Stimulated activated CD8-positive, alpha-beta memory T cell treated with anti-CD3 and anti-CD28 coated beads, Interleukin-7, amount 100 ng/mL, for 24 hours (primary cell): ENCODE measurements at regions not wholly inside any gene's neighbourhood (a gene's known extent, or its start where the extent isn't known, plus 50 kb on each side); places are given as distances from the start of the nearest gene placed in this dataset.
"Not testable (repeated sequence)": the region's sequence is repeated elsewhere in the genome, so short reads cannot be mapped to it uniquely, and the experiment has no call there.

Source experiments
- DNase-seq: peaks from one replicate; pipeline ENCODE4 v3.0.0-alpha.2; 2020; ENCODE audit warnings: low read depth

DNA sequence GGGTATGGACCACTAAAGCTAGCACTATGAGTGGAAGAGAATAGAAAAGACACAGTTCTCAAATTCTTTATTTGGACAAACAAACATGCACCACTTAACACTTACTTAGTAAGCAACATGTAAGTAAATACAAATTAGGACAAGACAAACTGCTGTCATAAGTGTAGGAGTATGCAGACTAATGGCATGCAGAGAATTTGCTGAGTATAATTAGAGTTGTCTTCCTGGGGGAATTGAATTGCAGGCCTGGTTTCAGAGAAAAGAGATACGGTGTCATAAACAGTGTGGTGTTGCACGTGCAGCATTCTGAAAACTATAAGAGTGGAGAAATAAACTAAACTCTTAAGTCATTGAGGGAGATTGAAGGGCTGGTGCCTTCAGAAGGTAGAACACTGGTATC lies 125.2 kb upstream of the EYA4 start:
- no peak for DNase-seq

DNA sequence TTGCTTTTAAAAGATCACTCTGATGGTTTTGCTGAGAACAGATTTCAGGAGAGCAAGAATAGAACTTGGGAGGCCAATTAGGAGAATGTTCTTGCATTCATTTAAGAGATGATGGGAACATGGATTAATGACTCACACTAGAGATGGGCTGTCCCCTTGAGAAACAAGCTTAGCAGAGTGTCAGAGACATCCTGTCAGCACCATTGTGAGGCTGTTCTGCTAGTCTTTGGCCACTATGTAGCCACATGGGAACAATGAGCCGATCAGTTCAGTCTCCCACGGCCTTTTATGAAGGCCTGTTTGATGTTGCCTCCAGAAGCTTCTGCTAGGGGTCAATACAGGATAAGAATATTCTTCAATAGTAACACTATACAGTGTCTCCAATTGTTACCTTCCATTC lies 113.0 kb upstream of the EYA4 start:
- no peak for DNase-seq

DNA sequence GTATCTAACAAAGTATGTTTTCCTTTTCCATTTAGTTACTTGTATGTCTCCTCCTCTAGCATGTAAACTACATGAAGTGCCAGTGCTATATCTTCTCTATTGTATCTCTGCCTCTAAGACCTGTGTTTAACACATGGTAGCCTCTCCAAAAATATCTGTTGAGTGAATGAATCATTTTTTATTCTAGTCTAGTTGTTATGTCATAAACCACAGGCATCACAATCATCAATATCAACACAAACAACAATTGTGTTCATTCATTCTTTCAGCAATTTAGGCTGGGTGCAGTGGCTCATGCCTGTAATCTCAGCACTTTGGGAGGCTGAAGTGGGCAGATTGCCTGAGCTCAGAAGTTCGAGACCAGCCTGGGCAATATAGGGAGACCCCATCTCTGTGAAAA lies 111.6 kb upstream of the EYA4 start:
- DNase-seq, result no peak

DNA sequence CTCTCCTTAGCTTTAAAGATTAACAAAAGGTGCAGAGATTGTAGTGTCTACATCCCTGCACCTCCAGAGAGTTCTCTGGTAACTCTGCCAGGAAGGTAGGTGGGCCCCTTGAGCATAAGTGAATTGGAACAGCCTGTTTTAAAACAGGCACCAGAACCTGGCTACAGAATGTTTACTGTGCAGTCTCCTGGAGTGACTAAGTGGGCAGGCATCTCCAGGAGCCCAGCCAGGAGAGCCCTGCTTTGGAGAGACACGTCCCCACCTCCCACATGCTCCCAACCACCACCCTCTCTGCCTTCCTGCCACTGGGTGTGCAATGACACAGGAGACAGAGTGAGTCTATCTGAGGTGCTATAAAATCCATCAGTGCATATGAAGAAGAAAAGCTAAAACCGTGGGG lies 110.3 kb upstream of the EYA4 start:
- DNase-seq, result no peak

DNA sequence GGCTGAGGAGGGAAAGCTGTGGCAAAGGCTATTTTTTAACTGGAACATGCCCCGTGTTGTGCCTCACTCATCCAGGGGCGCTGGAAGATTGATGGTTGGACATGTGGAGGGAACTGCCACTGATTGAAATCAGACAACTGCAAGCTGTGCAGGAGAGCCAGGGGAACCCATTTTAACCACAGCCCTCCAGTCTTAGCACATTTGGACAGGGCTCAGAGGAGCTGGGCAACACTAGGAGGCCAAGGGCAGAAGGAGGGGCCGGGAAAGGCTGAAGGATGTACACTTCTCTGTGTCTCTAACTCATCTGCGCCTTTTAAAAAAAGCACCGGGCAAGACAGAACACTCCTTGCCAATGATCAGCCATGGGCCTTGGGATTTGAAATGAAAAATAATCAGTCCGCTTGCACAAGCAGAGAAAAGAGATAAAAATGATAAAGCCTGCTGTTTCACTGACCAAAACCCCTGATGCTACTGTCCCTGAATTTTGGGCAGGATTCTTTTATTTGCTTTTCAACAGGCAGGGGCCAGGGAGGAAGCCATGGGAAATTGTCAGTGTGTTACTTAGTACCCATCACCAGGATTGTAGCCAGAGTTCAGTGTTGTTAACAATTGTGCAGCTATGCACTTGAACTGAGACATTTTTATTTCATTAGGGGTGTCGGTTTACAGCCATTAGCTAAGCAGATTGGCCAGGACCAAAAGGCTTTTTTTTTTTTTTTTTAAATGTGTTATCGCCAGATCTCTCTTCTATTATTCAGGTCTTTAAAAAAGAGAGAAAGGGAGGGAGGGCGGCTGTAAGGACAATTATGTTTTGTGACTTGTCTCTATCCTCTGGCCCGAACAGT lies 109.3 kb upstream of the EYA4 start:
- no peak for DNase-seq

DNA sequence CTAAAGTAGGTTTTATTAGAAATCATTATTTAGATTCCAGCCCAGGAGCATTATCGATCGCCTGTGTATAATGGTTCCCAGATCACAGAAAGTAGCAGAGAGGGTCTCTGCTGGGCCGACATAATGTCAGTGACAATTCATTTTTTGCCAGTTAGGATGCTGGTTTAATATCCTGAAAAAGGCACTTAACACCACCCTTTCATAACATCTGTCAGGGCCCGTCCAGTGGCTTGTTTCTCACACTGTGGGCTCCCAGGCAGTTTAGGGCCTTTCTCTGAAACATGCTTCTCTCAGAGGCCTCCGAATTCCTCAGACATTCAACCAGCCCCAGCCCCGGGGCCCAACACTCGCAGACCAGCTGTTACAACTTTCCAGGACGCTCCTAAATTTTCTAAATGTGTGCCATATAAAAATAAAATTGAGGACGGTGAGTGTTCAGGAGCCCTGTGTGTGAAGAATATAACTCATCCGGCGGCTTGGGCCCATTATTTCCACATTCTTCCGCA lies 108.6 kb upstream of the EYA4 start:
- no peak for DNase-seq

DNA sequence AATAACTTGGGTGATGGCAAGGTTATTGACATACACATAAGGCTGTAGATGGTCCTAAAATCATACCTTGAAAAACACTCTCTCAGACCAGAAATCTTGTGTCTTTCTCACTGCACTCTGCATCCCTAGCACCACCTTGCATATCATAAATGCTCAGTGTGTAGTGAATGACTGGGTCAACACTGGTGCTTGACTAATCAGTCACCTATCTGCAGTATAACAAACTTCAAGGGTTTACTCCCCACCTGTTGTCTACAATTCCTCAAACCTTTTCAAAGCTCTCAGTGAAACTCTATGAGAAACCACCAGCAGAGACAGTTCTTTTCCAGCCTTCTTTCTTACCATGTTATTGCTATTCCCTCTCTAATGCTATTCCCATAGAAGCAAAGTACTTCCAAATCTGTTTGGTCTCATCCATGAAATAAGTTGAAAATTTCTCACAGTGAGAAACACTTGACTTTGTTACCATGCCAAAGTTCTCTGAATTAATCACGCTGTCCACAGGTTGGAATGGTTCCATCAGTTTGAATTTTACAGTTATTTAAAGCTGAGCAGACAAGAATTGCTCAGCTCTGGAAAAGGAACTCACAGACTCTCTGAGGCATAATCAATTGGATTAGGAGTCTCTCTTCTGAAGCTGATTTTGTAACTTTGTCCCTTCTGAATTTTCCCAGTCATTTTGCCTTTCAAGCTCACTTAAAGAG lies 104.8 kb upstream of the EYA4 start:
- DNase-seq, result no peak

DNA sequence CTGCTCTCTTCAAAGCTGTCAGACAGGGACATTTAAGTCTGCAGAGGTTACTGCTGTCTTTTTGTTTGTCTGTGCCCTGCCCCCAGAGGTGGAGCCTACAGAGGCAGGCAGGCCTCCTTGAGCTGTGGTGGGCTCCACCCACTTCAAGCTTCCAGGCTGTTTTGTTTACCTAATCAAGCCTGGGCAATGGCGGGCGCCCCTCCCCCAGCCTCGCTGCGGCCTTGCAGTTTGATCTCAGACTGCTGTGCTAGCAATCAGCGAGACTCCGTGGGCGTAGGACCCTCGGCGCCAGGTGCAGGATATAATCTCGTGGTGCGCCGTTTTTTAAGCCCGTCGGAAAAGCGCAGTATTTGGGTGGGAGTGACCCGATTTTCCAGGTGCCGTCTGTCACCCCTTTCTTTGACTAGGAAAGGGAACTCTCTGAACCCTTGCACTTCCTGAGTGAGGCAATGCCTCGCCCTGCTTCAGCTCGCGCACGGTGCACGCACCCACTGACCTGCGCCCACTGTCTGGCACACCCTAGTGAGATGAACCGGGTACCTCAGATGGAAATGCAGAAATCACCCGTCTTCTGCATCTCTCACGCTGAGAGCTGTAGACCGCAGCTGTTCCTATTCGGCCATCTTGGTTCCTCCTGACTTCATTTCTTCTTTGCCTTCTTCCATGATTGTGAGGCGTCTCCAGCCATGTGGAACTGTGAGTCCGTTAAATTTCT lies 93.5 kb upstream of the EYA4 start:
- not testable (repeated sequence) for DNase-seq

DNA sequence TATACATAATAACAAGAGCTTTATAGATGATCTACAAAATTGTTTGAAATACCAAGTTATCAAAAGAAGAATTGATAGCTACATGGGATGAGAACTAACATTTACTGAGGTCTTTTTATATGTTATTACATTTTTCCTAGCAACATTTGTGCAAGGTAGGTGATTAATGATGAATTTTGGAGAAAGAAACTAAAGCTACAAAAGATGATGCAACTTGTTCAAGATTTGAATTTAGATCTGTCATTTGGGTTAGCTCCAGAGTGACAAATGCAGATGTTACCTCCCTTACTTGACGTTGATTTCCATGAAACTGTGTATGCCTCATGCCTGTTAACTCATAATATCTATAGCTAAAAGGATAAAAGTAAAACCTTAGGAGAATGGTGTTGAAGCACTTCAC lies 84.5 kb upstream of the EYA4 start:
- DNase-seq, result no peak

DNA sequence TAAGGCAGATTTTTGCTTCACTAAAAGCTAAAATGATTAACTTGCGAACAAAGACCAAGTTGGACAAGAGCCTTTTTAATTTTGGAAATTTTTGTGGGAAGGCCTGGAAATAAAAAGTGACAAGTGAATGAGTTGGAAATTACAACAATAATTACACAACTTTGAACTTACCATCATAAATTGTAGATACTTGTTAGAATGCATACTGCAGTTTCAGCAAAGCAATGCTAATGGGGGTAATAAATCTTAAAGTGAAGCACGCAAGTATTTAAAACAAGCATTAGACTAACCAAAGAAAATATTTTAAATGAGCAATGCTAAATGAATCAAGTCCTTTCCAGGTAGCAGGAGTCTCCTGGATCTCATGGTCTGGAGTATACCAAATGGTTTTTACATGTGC lies 83.2 kb upstream of the EYA4 start:
- DNase-seq, result no peak

DNA sequence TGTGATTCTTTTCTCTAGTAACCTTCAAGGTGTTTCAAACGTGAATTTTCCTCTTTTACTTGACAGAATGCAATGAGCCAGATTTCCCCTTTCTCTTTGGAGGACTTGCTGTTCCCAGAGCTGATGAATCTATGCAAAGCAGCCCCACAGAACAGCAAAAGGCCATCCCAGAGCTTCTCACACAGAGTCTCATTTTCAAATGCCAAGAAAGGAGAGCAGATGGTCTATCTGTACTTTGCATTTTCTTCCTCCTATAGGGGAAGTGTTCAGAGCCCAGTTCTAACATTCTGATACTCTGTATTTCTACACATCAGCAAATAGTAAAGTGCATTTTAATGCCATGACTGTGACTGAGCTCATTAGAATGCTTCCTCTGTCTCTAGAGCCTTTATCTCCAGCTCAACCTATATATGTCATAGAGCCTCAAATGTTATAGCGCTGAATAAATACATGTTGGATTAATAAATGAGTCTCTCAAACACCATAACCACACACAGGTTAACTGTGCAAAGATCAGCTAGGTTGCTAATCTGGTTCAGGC lies 81.8 kb upstream of the EYA4 start:
- no peak for DNase-seq

DNA sequence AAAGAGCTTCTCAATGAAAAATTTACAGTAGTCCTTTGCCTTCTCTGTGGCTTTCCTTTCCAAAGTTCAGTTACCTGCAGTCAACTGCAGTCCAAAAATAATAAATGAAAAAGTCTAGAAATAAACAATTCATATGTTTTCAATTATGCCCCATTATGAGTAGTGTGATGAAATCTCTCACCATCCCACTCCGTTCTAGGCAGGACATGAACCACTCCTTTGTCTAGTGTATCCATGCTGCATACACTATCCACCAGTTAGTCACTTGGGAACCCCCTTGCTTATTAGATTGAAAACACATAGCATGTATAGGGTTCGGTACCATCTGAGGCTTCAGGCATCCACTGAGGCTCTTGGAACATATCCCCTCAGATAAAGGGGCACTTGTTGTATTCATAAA lies 80.6 kb upstream of the EYA4 start:
- no peak for DNase-seq

DNA sequence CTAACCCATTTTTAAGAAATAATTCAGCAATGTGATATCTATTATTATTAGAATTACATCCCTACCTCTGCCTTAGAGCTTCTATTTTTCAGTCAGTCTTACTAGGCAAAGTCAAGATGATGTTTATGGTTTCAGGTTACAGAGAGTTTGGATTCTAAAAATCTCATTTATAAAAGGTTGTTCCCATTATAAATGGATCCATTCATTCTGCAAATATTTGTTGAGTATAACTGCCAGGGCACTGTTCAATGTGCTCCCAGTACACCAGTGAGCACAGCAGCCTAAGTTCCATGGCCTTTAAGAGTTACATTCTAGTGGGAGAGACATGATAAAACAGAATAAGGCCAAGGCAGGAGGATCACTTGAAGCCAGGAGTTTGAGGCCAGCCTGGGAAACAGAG lies 75.9 kb upstream of the EYA4 start:
- no peak for DNase-seq

DNA sequence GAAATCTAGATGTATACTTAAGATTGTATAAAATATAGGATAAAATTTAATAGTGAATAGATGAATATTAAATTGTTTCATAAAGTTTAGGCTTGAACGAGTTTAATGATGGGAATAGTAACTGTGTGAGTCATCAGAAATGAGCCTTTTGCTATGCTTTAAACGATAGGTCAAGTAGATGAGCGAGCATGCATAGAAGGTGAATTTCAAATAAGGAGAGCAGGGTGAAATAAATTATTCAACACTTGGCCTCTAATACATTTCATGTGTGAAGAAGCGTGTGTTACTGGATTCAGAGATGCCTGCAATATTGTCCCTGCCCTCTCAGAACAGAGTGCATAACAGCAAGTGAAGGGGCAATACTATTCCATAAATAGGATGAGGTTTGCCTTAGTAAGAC lies 74.4 kb upstream of the EYA4 start:
- DNase-seq, result no peak

DNA sequence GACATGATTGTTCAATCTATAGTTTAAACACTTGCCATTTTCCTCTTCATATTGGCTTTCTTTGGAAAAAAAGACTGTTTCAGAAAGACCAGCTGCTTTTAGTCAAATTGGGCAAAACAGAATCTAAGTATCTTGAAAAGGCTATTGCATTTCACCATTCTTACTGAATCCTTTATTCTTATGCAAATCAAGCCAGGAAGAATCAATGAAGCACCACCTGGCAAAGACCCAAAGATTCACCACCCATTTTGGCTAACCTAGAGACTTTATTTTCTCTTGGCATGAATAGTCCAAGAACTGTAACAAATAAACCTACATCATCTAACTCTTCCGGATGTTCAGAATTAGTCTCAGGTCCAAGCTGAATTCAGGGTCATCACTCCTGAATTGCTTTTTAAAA lies 71.3 kb upstream of the EYA4 start:
- DNase-seq, result no peak

DNA sequence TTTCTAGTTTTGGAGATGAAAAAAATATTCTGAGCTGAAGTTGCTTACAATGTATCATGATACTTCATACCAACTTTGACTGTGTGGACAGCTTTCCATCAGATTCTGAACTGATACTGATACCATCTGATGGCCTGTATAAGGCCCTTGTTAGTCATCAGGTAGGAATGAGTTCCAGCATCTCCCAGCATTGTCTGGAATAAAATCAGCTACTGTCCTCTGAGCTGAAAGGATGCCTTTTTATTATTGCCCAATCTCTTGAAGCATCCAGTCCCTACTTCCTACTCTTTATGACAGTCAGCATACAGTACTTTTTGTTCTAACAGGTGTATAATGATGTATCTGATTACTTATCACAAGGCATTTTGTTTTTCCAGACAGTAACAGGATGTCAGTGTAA lies 70.6 kb upstream of the EYA4 start:
- no peak for DNase-seq

DNA sequence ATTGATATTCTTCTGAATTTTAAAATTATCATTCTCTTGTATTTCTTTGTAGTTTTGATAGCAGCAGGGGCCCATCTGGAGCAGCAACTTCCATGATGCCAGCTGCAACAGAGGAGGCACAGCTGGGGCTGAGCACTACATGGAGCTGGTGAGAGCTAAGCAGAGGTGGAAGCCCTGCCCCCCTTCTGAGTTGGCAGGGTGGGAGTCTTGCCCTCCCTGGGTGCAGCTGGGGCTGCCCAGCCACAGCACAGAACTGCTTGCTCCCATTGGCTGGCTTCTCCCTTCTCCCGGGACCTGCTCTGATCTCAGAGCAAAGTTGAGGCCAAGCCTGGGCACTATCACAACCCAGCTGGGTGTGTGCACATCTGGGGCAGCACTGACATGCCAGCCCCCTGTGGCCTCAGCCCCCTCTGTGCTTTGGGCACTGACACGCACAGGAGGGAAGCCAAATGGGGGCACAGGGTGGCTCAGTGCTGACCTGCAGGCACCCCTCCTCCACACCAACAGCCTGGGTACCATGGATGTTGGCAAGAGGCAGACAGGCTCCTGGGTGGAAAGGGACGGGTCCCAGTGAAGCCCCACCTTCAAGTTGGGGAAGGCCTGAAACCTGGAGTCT lies 69.1 kb upstream of the EYA4 start:
- no peak for DNase-seq

DNA sequence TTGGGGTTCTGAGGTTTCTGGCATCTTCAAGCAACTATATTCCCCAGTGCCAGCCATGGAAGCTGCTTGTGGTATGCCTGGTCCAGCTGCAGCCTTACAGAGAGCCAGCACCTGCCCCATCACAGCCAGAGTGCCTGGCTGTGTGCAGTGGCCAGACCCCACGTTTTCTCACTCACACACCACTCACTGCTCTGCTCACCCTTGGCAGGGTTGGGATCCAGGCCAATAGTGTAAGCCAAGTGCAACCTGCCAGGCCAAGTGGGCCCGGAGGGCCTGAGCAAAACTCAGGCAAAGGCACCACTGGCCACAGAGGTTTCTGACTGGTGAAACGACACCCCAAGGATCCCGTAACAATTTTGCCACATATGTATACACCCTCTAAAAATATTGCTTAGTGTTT lies 67.9 kb upstream of the EYA4 start:
- no peak for DNase-seq

DNA sequence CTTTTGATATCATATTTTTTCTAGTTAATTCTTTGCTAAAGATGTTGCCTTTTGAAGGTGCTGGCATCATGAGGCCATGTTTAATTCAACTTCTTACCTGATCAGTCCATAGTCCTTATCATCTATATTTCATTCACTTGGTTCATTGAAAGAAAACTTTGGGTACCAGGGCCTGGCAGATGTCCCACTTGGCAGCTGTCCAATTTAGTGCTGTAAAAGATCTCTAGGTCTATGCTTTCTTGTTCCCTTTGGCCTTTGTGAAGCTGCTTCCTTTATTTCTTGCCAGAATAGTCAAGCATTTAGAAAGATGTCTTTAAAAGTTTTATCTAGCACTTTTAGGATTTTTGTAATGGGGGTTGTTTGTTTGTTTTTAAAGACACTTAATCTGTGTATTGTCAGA lies 61.7 kb upstream of the EYA4 start:
- DNase-seq, result no peak

DNA sequence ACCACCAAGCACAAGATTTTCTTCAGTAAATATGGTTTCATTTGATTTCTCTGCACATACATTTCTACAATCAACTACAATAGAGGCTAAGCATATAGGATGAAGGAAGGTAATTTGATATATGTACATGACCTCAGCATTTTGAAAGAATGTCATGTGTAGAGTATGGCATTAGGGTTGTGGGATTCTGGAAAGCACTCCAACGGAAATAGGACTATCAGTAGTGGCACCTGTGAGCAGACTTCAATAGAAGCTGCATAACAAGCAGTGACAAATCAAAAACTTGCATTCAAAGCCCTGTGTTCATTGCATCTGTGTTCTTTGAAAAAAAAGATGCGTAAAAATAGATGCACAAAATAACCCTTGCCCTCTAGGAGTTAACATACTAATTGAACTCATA lies 57.5 kb upstream of the EYA4 start:
- no peak for DNase-seq

DNA sequence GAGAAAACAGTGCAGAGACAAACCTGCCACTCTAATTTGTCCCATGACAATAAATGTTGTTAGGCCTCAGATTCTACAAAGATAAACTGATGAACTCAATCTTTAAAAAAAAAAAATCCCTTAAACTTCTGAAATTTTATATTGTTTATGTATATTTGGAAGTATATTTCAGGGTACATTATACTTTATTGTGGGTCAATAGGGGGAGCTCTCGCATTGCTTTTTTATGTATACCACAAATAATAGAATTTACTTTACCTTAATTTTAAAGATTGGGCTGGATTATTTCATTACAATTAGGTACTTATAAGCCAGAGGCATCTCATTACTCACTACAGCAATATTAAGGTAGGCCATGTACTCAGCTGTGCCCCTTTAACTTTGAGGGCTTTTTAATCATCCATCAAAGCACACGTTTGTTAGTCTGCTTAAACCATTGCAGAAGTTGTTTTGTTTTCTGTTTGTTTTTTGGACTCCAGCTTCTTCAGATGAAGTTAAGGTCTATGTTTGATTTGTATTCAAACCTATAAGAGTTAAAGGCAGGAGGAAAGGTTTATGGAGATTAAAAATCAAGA lies 56.3 kb upstream of the EYA4 start:
- DNase-seq, result no peak

DNA sequence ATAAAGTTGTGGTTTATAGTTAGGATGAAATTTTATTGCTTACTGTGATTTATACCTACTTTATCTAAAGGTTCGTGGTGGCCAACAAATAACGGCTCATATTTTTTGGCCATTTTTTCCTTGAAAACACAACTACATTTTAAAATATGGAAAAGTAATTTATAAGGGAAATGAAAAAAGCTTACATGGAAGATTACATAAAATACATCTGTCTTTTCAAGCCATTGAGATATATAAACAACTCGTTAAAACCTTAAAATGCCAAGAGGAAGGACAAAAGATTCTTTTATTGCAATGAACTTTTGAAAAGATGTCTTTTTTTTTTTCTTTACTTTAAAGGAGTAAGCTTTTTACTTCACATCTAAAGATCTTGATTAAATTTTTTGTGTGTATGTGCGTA lies 55.4 kb upstream of the EYA4 start:
- no peak for DNase-seq
